GM19463 (cell line): ENCODE measurements at regions not wholly inside any gene's neighbourhood (a gene's known extent, or its start where the extent isn't known, plus 50 kb on each side); places are given as distances from the start of the nearest gene placed in this dataset.
"Not testable (repeated sequence)": the region's sequence is repeated elsewhere in the genome, so short reads cannot be mapped to it uniquely, and the experiment has no call there.

Experiments
- ATAC-seq: cut with Tn5 transposase; IDR thresholded peaks from one replicate; pipeline ENCODE4 v1.9.1; 2021; ENCODE audit warnings: mild to moderate bottlenecking, moderate library complexity; ENCODE audit not compliant: unreplicated experiment

- no peak for ATAC-seq
These were observed 1064.0 kb upstream of the SLIT2 start for GRCh38 chr4:19187691-19188090.

GRCh38 chr4:19187096-19187495, 1064.6 kb upstream of the SLIT2 start:
- ATAC-seq: no peak

- ATAC-seq: not testable (repeated sequence)
These were observed 1070.1 kb upstream of the SLIT2 start for GRCh38 chr4:19181631-19182030.

- ATAC-seq: no peak
These were observed 1072.9 kb upstream of the SLIT2 start for GRCh38 chr4:19178835-19179234.

- ATAC-seq: no peak
These were observed 1074.1 kb upstream of the SLIT2 start for GRCh38 chr4:19177616-19178015.

- ATAC-seq: no peak
These were observed 1079.9 kb upstream of the SLIT2 start for GRCh38 chr4:19171832-19172231.

GRCh38 chr4:19167311-19167710, 1084.4 kb upstream of the SLIT2 start:
- no peak for ATAC-seq

- ATAC-seq: no peak
These were observed 1087.4 kb upstream of the SLIT2 start for GRCh38 chr4:19164334-19164733.

- no peak for ATAC-seq
These were observed 1091.8 kb upstream of the SLIT2 start for GRCh38 chr4:19159874-19160273.

- ATAC-seq: no peak
These were observed 1093.4 kb upstream of the SLIT2 start for GRCh38 chr4:19158107-19158809.

- ATAC-seq: no peak
These were observed 1094.9 kb upstream of the SLIT2 start for GRCh38 chr4:19156786-19157185.

- no peak for ATAC-seq
These were observed 1096.1 kb upstream of the SLIT2 start for GRCh38 chr4:19155568-19155967.

- not testable (repeated sequence) for ATAC-seq
These were observed 1097.4 kb upstream of the SLIT2 start for GRCh38 chr4:19154267-19154666.

- ATAC-seq: no peak
These were observed 1099.4 kb upstream of the SLIT2 start for GRCh38 chr4:19152264-19152663.

GRCh38 chr4:19151684-19152083, 1100.0 kb upstream of the SLIT2 start:
- ATAC-seq: no peak

GRCh38 chr4:19146038-19146437, 1105.7 kb upstream of the SLIT2 start:
- ATAC-seq: no peak

- ATAC-seq: no peak
These were observed 1114.5 kb upstream of the LCORL start for GRCh38 chr4:19135895-19136633.

GRCh38 chr4:19134685-19135084, 1113.1 kb upstream of the LCORL start:
- no peak for ATAC-seq

- ATAC-seq: no peak
These were observed 1111.8 kb upstream of the LCORL start for GRCh38 chr4:19133315-19133714.

- no peak for ATAC-seq
These were observed 1109.3 kb upstream of the LCORL start for GRCh38 chr4:19130866-19131265.

- ATAC-seq: no peak
These were observed 1106.6 kb upstream of the LCORL start for GRCh38 chr4:19128176-19128575.

GRCh38 chr4:19126903-19127302, 1105.3 kb upstream of the LCORL start:
- ATAC-seq: no peak
